HepG2 (cell line): ENCODE measurements at regions not wholly inside any gene's neighbourhood (a gene's known extent, or its start where the extent isn't known, plus 50 kb on each side); places are given as distances from the start of the nearest gene placed in this dataset.

ENCODE experiments used
- U2AF2 ChIP-seq: fragments of 200-400 bp; formaldehyde crosslinking; IDR thresholded peaks from 2 replicates; pipeline ENCODE4 v1.6.1; 2017; ENCODE audit warnings: low read depth, mild to moderate bottlenecking, low read length
- TF ChIP-seq, protein P1 (sequence below): sonication (generic); formaldehyde crosslinking; IDR thresholded peaks from 2 replicates; pipeline ENCODE4 v1.4.0; 2020; ENCODE audit warnings: missing genetic modification reagents

DNA sequence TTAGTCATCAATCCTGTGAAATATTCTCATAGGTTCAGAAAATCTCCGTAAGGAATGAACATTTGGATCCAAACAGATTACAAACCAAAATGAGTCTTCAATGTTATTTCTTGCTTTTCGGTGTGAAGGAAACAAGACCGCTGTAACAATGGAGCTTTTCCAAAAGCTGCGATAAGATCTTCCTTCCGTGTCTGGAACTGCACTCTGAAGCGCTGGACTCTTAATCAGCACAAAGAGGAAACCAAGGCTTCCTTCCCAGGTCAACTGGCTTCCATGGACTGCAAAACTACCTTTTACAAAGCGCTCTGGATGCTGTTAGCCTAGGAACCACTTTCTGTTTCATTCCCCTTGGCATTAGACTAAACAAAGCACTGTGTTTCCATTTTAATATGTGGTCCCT, 137.9 kb upstream of the BASP1 start:
- TF ChIP-seq U2AF2 = no peak
- TF ChIP-seq, protein P1, sequence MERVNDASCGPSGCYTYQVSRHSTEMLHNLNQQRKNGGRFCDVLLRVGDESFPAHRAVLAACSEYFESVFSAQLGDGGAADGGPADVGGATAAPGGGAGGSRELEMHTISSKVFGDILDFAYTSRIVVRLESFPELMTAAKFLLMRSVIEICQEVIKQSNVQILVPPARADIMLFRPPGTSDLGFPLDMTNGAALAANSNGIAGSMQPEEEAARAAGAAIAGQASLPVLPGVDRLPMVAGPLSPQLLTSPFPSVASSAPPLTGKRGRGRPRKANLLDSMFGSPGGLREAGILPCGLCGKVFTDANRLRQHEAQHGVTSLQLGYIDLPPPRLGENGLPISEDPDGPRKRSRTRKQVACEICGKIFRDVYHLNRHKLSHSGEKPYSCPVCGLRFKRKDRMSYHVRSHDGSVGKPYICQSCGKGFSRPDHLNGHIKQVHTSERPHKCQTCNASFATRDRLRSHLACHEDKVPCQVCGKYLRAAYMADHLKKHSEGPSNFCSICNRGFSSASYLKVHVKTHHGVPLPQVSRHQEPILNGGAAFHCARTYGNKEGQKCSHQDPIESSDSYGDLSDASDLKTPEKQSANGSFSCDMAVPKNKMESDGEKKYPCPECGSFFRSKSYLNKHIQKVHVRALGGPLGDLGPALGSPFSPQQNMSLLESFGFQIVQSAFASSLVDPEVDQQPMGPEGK = no peak
